GM12878 (cell line): ENCODE measurements at regions not wholly inside any gene's neighbourhood (a gene's known extent, or its start where the extent isn't known, plus 50 kb on each side); places are given as distances from the start of the nearest gene placed in this dataset.

Experiments used
- ATAC-seq: fragments of 200-7000 bp; cut with Tn5 transposase; 3 replicates; pipeline ENCODE4 v1.9.1; 2020; ENCODE audit warnings: mild to moderate bottlenecking, moderate library complexity
- BruUV-seq: library from RNA; stranded (reverse); fragments of 400-500 nt; replicated peaks from 2 replicates; lab custom pipeline; 2021; lab: Mats Ljungman, UMichigan
- CTCF ChIA-PET: fragments of 300-600 bp; sonication (Branson Sonifier 250); formaldehyde crosslinking; extraction: SDS; loops from one replicate; lab custom pipeline; 2021; ENCODE audit warnings: inconsistent platforms; lab: Yijun Ruan, JAX
- POLR2A ChIA-PET: fragments of 350-600 bp; formaldehyde crosslinking; extraction: SDS; loops from one replicate; lab custom pipeline; 2021; ENCODE audit warnings: inconsistent platforms; lab: Charles Lee
- RAD21 ChIA-PET: fragments of 300-600 bp; sonication (Branson Sonifier 250); formaldehyde crosslinking; loops from one replicate; lab custom pipeline; 2023; ENCODE audit warnings: antibody characterized with exemption; ENCODE audit not compliant: unreplicated experiment; lab: Charles Lee
- SMC1A ChIA-PET: fragments of 300-600 bp; sonication (Branson Sonifier 250); formaldehyde crosslinking; loops from one replicate; lab custom pipeline; 2023; ENCODE audit not compliant: unreplicated experiment, uncharacterized antibody; lab: Charles Lee
- DNase-seq: peaks from one replicate; pipeline ENCODE4 v3.0.0-alpha.2; 2011; ENCODE audit warnings: low read depth, low spot score
- FAIRE-seq: peaks from 3 replicates; lab custom pipeline; 2011; peaks lifted over from hg19 to GRCh38; lab: Jason Lieb, UNC
- H2AFZ ChIP-seq: 2 replicates; pipeline ENCODE4 v1.6.0; 2011; ENCODE audit warnings: low read depth, low read length, control low read depth; ENCODE audit not compliant: control insufficient read depth
- H3K27ac ChIP-seq: 2 replicates; pipeline ENCODE4 v1.5.1; 2011; ENCODE audit warnings: control low read depth; ENCODE audit not compliant: control insufficient read depth, insufficient read depth
- H3K27me3 ChIP-seq, 2 experiments: replicated peaks in 1 of 2; 2 replicates each; pipeline versions ENCODE4 v1.6.0 to v1.6.1; 2011; ENCODE audit warnings: low read length in 1 of 2; ENCODE audit not compliant: control insufficient read depth in 2 of 2, insufficient read depth in 2 of 2
- H3K36me3 ChIP-seq, 2 experiments: 2 replicates each; pipeline ENCODE4 v1.5.1; 2011; ENCODE audit warnings: low read length in 1 of 2; ENCODE audit not compliant: control insufficient read depth in 2 of 2, insufficient read depth in 2 of 2
- H3K4me1 ChIP-seq: 2 replicates; pipeline ENCODE4 v1.6.1; 2011; ENCODE audit warnings: mild to moderate bottlenecking, low read length, moderate library complexity, mixed read lengths; ENCODE audit not compliant: control insufficient read depth, insufficient read depth
- H3K4me2 ChIP-seq: 2 replicates; pipeline ENCODE4 v1.6.0; 2011; ENCODE audit warnings: control low read depth; ENCODE audit not compliant: control insufficient read depth, insufficient read depth
- H3K4me3 ChIP-seq: fragments of 200-600 bp; sonication (generic); 2 replicates; pipeline ENCODE4 v1.5.1; 2016
- H3K79me2 ChIP-seq: 2 replicates; pipeline ENCODE4 v1.6.0; 2011; ENCODE audit warnings: low read length; ENCODE audit not compliant: control insufficient read depth, insufficient read depth
- H3K9ac ChIP-seq: 2 replicates; pipeline ENCODE4 v1.8.0; 2011; ENCODE audit warnings: low read length, control low read depth, mixed read lengths; ENCODE audit not compliant: control insufficient read depth, insufficient read depth
- H3K9me3 ChIP-seq: replicated peaks from 3 replicates; pipeline ENCODE4 v1.5.1; 2011; ENCODE audit warnings: mild to moderate bottlenecking, low read length; ENCODE audit not compliant: control insufficient read depth, insufficient read depth
- H4K20me1 ChIP-seq: 2 replicates; pipeline ENCODE4 v1.6.0; 2011; ENCODE audit not compliant: control insufficient read depth, insufficient read depth
- ATF2 ChIP-seq: IDR thresholded peaks from 2 replicates; pipeline ENCODE4 v1.6.1; 2012; ENCODE audit warnings: low read length, inconsistent platforms
- BCL11A ChIP-seq: IDR thresholded peaks from 2 replicates; pipeline ENCODE4 v1.6.1; 2011; ENCODE audit warnings: low read depth, low read length
- BMI1 ChIP-seq: fragments of 450-650 bp; IDR thresholded peaks from 2 replicates; pipeline ENCODE4 v1.6.1; 2016; ENCODE audit warnings: mild to moderate bottlenecking, moderate library complexity, borderline replicate concordance
- CBFB ChIP-seq: IDR thresholded peaks from 2 replicates; pipeline ENCODE4 v1.6.1; 2016; ENCODE audit warnings: antibody characterized with exemption, low read depth
- LARP7 ChIP-seq: fragments of 450-650 bp; IDR thresholded peaks from 2 replicates; pipeline ENCODE4 v1.6.1; 2017; ENCODE audit warnings: mild to moderate bottlenecking
- MEF2A ChIP-seq: IDR thresholded peaks from 2 replicates; pipeline ENCODE4 v1.6.1; 2011; ENCODE audit warnings: low read depth, mild to moderate bottlenecking, low read length, moderate library complexity; ENCODE audit not compliant: insufficient read depth
- RAD51 ChIP-seq: fragments of 450-650 bp; IDR thresholded peaks from 2 replicates; pipeline ENCODE4 v1.6.1; 2016; ENCODE audit warnings: moderate library complexity, mild to moderate bottlenecking, inconsistent platforms
- RUNX3 ChIP-seq: IDR thresholded peaks from 2 replicates; pipeline ENCODE4 v1.6.1; 2012; ENCODE audit warnings: low read length, inconsistent platforms
- TARDBP ChIP-seq: IDR thresholded peaks from 2 replicates; pipeline ENCODE4 v1.6.1; 2016; ENCODE audit warnings: borderline replicate concordance
- TBL1XR1 ChIP-seq: IDR thresholded peaks from 2 replicates; pipeline ENCODE4 v1.6.1; 2012; ENCODE audit warnings: low read depth, low read length, improper control_type of control experiment
- TCF7 ChIP-seq: IDR thresholded peaks from 2 replicates; pipeline ENCODE4 v1.6.1; 2014; ENCODE audit warnings: antibody characterized with exemption, borderline replicate concordance
- ZBTB33 ChIP-seq: fragments of 450-650 bp; IDR thresholded peaks from 2 replicates; pipeline ENCODE4 v1.6.1; 2017; ENCODE audit warnings: mild to moderate bottlenecking
- WGBS: methylation state at CpG from one replicate; pipeline ENCODE4 v1.1.6; 2016; ENCODE audit warnings: low lambda C conversion rate; ENCODE audit not compliant: insufficient replicate concordance, insufficient coverage; ENCODE audit errors: missing lambda C conversion rate; 5-methylcytosine and 5-hydroxymethylcytosine counted together
- in situ Hi-C: fragments of 300-500 bp; cut with MboI; formaldehyde crosslinking; loops from 9 replicates; pipeline ENCODE4 v1.14.3; 2018; ENCODE audit warnings: mixed read lengths
- intact Hi-C: fragments of 100-400 bp; cut with micrococcal nuclease; formaldehyde crosslinking; loops from one replicate; pipeline ENCODE4 v1.14.2; 2022; ENCODE audit not compliant: unreplicated experiment

- TF ChIP-seq ZBTB33 (no peak), BCL11A (no peak)
- TF ChIP-seq, all 136 proteins: peak for 0
These were observed 554.8 kb upstream of the SGCD start (continued) for GRCh38 chr5:155772009-155772662.

- in situ Hi-C loops (no loop called here), intact Hi-C loops (no loop called here)
- Histone ChIP-seq H3K4me3 (no peak overlapping the region), H4K20me1 (no peaks in the 10 kb centered on the region), H2AFZ (no peak overlapping the region), H3K9me3 (no peaks in the 10 kb centered on the region), H3K79me2 (no peaks in the 10 kb centered on the region), H3K4me1 (no peaks in the 10 kb centered on the region), H3K36me3 (no peaks in the 10 kb centered on the region), H3K4me2 (no peak overlapping the region), H3K27ac (no peak overlapping the region), H3K27me3 (no peaks in the 10 kb centered on the region), H3K9ac (no peak overlapping the region)
- WGBS = 3% methylated on average over 2 of the region's 2 CpGs
- POLR2A ChIA-PET = no interaction called here
- FAIRE-seq (no peak), ATAC-seq (peak; percentile 51; the same call in 2 of the 3 replicates), DNase-seq (no peak)
- BruUV-seq = no TSS peak
- TF ChIP-seq RUNX3 = no peak
- no peak for TF ChIP-seq LARP7
- no peak for TF ChIP-seq BMI1
- TF ChIP-seq ATF2 = no peak
- no peak for TF ChIP-seq CBFB
- no peak for TF ChIP-seq RAD51
- no peak for TF ChIP-seq TARDBP
- no peak for TF ChIP-seq TBL1XR1
- TF ChIP-seq TCF7 = no peak
- TF ChIP-seq MEF2A = no peak
- RAD21 ChIA-PET = no interaction called here
- SMC1A ChIA-PET = no interaction called here
- CTCF ChIA-PET = no interaction called here
These were observed 553.3 kb upstream of the SGCD start for GRCh38 chr5:155773680-155774079.
